Calu3 (cell line): ENCODE measurements at regions not wholly inside any gene's neighbourhood (a gene's known extent, or its start where the extent isn't known, plus 50 kb on each side); places are given as distances from the start of the nearest gene placed in this dataset.

Experiments
- BruUV-seq: library from RNA; stranded (reverse); fragments of 400-500 nt; replicated peaks from 2 replicates; lab custom pipeline; 2021; lab: Mats Ljungman, UMichigan
- CTCF ChIA-PET: fragments of 300-600 bp; sonication (Branson Sonifier 250); formaldehyde crosslinking; loops from one replicate; lab custom pipeline; 2022; ENCODE audit warnings: antibody characterized with exemption; lab: Charles Lee
- DNase-seq: peaks from one replicate; pipeline ENCODE4 v3.0.0; 2022
- H3K27ac Mint-ChIP-seq: one replicate; pipeline ENCODE4 v1.8.0; 2022; ENCODE audit warnings: mixed read lengths; ENCODE audit not compliant: unreplicated experiment
- H3K27me3 Mint-ChIP-seq: one replicate; pipeline ENCODE4 v1.8.0; 2022; ENCODE audit warnings: mixed read lengths; ENCODE audit not compliant: unreplicated experiment
- H3K36me3 Mint-ChIP-seq: one replicate; pipeline ENCODE4 v1.8.0; 2022; ENCODE audit warnings: mild to moderate bottlenecking, moderate library complexity, mixed read lengths; ENCODE audit not compliant: insufficient read depth, unreplicated experiment
- H3K4me1 Mint-ChIP-seq: one replicate; pipeline ENCODE4 v1.8.0; 2022; ENCODE audit warnings: mild to moderate bottlenecking, low read depth, mixed read lengths; ENCODE audit not compliant: unreplicated experiment
- H3K4me3 Mint-ChIP-seq: one replicate; pipeline ENCODE4 v1.8.0; 2022; ENCODE audit warnings: mild to moderate bottlenecking, low read depth, moderate library complexity, mixed read lengths; ENCODE audit not compliant: unreplicated experiment
- H3K9me3 Mint-ChIP-seq: one replicate; pipeline ENCODE4 v1.8.0; 2022; ENCODE audit warnings: low read depth, mixed read lengths; ENCODE audit not compliant: unreplicated experiment
- CTCF ChIP-seq: fragments of 200-600 bp; IDR thresholded peaks from one replicate; pipeline ENCODE4 v1.8.0; 2022; ENCODE audit warnings: antibody characterized with exemption; ENCODE audit not compliant: unreplicated experiment
- intact Hi-C: fragments of 100-400 bp; cut with micrococcal nuclease; formaldehyde crosslinking; loops from one replicate; pipeline ENCODE4 v1.10.0; 2022; ENCODE audit not compliant: unreplicated experiment

GRCh38 chr13:73551736-73552135 is 492.9 kb downstream of the KLF5 start:
- intact Hi-C loops, result no loop called here
- TF ChIP-seq CTCF, result no peak
- Mint-ChIP-seq H3K4me1 (no peaks in the 10 kb centered on the region), H3K27me3 (no peaks in the 10 kb centered on the region), H3K27ac (no peak overlapping the region), H3K36me3 (no peaks in the 10 kb centered on the region), H3K9me3 (no peaks in the 10 kb centered on the region), H3K4me3 (no peak overlapping the region)
- BruUV-seq, result no TSS peak
- no peak for DNase-seq
- CTCF ChIA-PET, result interaction anchor here (0.5 kb wide), 1 partner anchor 218 kb away, joined by 3 read pairs; no protein-coding TSS in a partner anchor

- TF ChIP-seq CTCF, result no peak
- DNase-seq, result no peak
- Mint-ChIP-seq H3K36me3 (no peaks in the 10 kb centered on the region), H3K4me3 (no peak overlapping the region), H3K27ac (no peak overlapping the region), H3K4me1 (no peaks in the 10 kb centered on the region), H3K27me3 (no peaks in the 10 kb centered on the region), H3K9me3 (no peaks in the 10 kb centered on the region)
- BruUV-seq, result no TSS peak
- intact Hi-C loops, result loop anchor here (10.0 kb wide), 1 partner anchor 155 kb away; no protein-coding TSS in a partner anchor
- CTCF ChIA-PET, result no interaction called here
These were observed 490.9 kb downstream of the KLF5 start for GRCh38 chr13:73549717-73550116.

- Mint-ChIP-seq H3K27ac (no peak overlapping the region), H3K27me3 (no peaks in the 10 kb centered on the region), H3K4me3 (no peak overlapping the region), H3K36me3 (no peaks in the 10 kb centered on the region), H3K4me1 (no peaks in the 10 kb centered on the region), H3K9me3 (no peaks in the 10 kb centered on the region)
- CTCF ChIA-PET, result no interaction called here
- no TSS peak for BruUV-seq
- TF ChIP-seq CTCF, result no peak
- DNase-seq, result no peak
- intact Hi-C loops, result loop anchor here (10.0 kb wide), 1 partner anchor 156 kb away; no protein-coding TSS in a partner anchor
These were observed 489.6 kb downstream of the KLF5 start for GRCh38 chr13:73548449-73548848.

GRCh38 chr13:73547239-73547638 is 488.4 kb downstream of the KLF5 start:
- no peak for DNase-seq
- no peak overlapping the region for H3K4me3 Mint-ChIP-seq
- no peaks in the 10 kb centered on the region for H3K36me3 Mint-ChIP-seq
- CTCF ChIA-PET, result no interaction called here
- no peaks in the 10 kb centered on the region for H3K27me3 Mint-ChIP-seq
- intact Hi-C loops, result loop anchor here (10.0 kb wide), 1 partner anchor 158 kb away; no protein-coding TSS in a partner anchor
- no peaks in the 10 kb centered on the region for H3K9me3 Mint-ChIP-seq
- TF ChIP-seq CTCF, result no peak
- no TSS peak for BruUV-seq
- H3K27ac Mint-ChIP-seq, result no peak overlapping the region
- no peaks in the 10 kb centered on the region for H3K4me1 Mint-ChIP-seq
